ENCODE measurements at regions not wholly inside any gene's neighbourhood (a gene's known extent, or its start where the extent isn't known, plus 50 kb on each side); places are given as distances from the start of the nearest gene placed in this dataset.

DNA sequence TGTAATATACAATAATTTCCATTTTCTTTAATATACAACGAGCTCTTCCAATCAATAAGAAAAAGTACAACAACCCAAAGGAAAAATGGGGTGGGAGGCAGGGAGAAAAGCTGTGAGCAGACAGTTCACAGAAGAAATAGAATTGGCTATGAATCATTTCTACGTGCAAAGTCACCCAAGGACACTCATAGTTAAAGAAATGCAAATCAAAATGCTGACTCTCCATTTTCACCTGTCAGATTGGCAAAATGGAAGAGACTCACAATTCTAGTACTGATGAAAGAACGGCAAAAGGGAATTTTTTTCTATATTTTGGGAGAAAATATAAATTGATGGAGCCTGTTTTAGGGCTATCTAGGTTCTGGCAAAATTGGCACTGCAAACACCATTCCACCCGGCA is 116.3 kb upstream of the MEF2A start:
- TF ChIP-seq, protein P1, sequence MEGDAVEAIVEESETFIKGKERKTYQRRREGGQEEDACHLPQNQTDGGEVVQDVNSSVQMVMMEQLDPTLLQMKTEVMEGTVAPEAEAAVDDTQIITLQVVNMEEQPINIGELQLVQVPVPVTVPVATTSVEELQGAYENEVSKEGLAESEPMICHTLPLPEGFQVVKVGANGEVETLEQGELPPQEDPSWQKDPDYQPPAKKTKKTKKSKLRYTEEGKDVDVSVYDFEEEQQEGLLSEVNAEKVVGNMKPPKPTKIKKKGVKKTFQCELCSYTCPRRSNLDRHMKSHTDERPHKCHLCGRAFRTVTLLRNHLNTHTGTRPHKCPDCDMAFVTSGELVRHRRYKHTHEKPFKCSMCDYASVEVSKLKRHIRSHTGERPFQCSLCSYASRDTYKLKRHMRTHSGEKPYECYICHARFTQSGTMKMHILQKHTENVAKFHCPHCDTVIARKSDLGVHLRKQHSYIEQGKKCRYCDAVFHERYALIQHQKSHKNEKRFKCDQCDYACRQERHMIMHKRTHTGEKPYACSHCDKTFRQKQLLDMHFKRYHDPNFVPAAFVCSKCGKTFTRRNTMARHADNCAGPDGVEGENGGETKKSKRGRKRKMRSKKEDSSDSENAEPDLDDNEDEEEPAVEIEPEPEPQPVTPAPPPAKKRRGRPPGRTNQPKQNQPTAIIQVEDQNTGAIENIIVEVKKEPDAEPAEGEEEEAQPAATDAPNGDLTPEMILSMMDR (IDR thresholded peaks at IDR 0.05), result no peak
- TF ChIP-seq EZH2phosphoT487 (IDR thresholded peaks at IDR 0.05), result no peak

Data from neural progenitor cell (in vitro differentiated cells).